OCI-LY1 (cell line): ENCODE measurements at regions not wholly inside any gene's neighbourhood (a gene's known extent, or its start where the extent isn't known, plus 50 kb on each side); places are given as distances from the start of the nearest gene placed in this dataset.

Source experiments
- H2AFZ ChIP-seq: fragments of 200-600 bp; sonication (generic), shearing (Covaris generic); 2 replicates; pipeline ENCODE4 v1.6.0; 2014; ENCODE audit warnings: antibody characterized with exemption, mild to moderate bottlenecking, low read length
- H3F3A ChIP-seq: fragments of 200-600 bp; sonication (generic), shearing (Covaris generic); 2 replicates; pipeline ENCODE4 v1.6.0; 2014; ENCODE audit warnings: mild to moderate bottlenecking, antibody characterized with exemption, low read length, moderate library complexity; ENCODE audit not compliant: insufficient read depth
- H3K27ac ChIP-seq: fragments of 200-600 bp; sonication (generic); 2 replicates; pipeline ENCODE4 v1.5.1; 2014; ENCODE audit warnings: low read length, mixed run types, mild to moderate bottlenecking, low read depth; ENCODE audit not compliant: poor library complexity, severe bottlenecking
- H3K27me3 ChIP-seq: fragments of 200-600 bp; sonication (generic); 2 replicates; pipeline ENCODE4 v1.6.0; 2014; ENCODE audit warnings: antibody characterized with exemption, mild to moderate bottlenecking, low read length, moderate library complexity; ENCODE audit not compliant: insufficient read depth
- H3K36me3 ChIP-seq: fragments of 200-600 bp; sonication (generic); 2 replicates; pipeline ENCODE4 v1.6.1; 2014; ENCODE audit warnings: mild to moderate bottlenecking, antibody characterized with exemption, low read length, moderate library complexity, mixed read lengths; ENCODE audit not compliant: insufficient read depth
- H3K4me1 ChIP-seq: fragments of 200-600 bp; sonication (generic); 2 replicates; pipeline ENCODE4 v1.5.1; 2014; ENCODE audit warnings: mild to moderate bottlenecking, low read length, moderate library complexity; ENCODE audit not compliant: insufficient read depth, severe bottlenecking
- H3K4me2 ChIP-seq: fragments of 200-600 bp; sonication (generic), shearing (Covaris generic); 2 replicates; pipeline ENCODE4 v1.6.1; 2014; ENCODE audit warnings: low read length
- H3K4me3 ChIP-seq: fragments of 200-600 bp; sonication (generic); 2 replicates; pipeline ENCODE4 v1.5.1; 2014; ENCODE audit warnings: low read length, low read depth, mild to moderate bottlenecking, mixed read lengths; ENCODE audit not compliant: poor library complexity, severe bottlenecking
- H3K79me2 ChIP-seq: fragments of 200-600 bp; shearing (Covaris generic); 2 replicates; pipeline ENCODE4 v1.6.1; 2016; ENCODE audit warnings: mixed run types, low read length, mixed read lengths; ENCODE audit not compliant: insufficient read depth
- H3K9ac ChIP-seq: fragments of 200-600 bp; sonication (generic), shearing (Covaris generic); 2 replicates; pipeline ENCODE4 v1.6.1; 2014; ENCODE audit warnings: mild to moderate bottlenecking, low read length, mixed read lengths
- H3K9me2 ChIP-seq: fragments of 200-600 bp; sonication (generic), shearing (Covaris generic); 2 replicates; pipeline ENCODE4 v1.6.1; 2014; ENCODE audit warnings: low read depth, mild to moderate bottlenecking, low read length, mixed read lengths
- H3K9me3 ChIP-seq: fragments of 200-600 bp; shearing (Covaris generic); 2 replicates; pipeline ENCODE4 v1.6.1; 2014; ENCODE audit warnings: low read length, mixed read lengths
- H4K20me1 ChIP-seq: fragments of 200-600 bp; sonication (generic), shearing (Covaris generic); 2 replicates; pipeline ENCODE4 v1.6.0; 2016; ENCODE audit warnings: mild to moderate bottlenecking, low read length; ENCODE audit not compliant: insufficient read depth
- EZH2 ChIP-seq: fragments of 200-600 bp; sonication (generic), shearing (Covaris generic); IDR thresholded peaks from 2 replicates; pipeline ENCODE4 v1.8.0; 2017; ENCODE audit warnings: borderline replicate concordance, mixed run types, mild to moderate bottlenecking, antibody characterized with exemption, low read length, moderate library complexity, mixed read lengths
- TF ChIP-seq, protein P1 (sequence below): fragments of 200-600 bp; sonication (generic), shearing (Covaris generic); IDR thresholded peaks from 2 replicates; pipeline ENCODE4 v1.5.1; 2017; ENCODE audit warnings: mild to moderate bottlenecking, antibody characterized with exemption, low read length, moderate library complexity, mixed read lengths

DNA sequence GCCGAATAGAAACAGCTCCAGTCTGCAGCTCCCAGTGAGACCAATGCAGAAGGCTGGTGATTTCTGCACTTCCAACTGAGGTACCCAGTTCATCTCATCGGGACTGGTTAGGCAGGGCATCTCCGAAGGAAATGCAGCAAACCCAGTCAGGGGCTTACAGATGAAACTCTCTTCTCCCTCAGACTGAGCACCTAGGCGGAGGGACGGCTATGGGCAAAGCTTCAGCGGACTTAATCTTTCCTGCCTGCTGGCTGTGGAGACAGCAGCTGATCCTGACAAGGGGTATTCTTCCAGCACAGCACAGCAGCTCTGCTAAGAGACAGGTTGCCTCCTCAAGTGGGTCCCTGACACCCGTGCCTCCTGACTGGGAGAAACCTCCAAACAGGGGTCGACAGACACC, 330.9 kb downstream of the DNAH5 start:
- Histone ChIP-seq H3K9me2 (no peaks in the 10 kb centered on the region), H3K9ac (no peak overlapping the region), H3K27me3 (no peaks in the 10 kb centered on the region), H4K20me1 (no peaks in the 10 kb centered on the region), H3K36me3 (no peaks in the 10 kb centered on the region), H2AFZ (no peak overlapping the region), H3K4me3 (no peak overlapping the region), H3K4me1 (no peaks in the 10 kb centered on the region), H3K79me2 (no peaks in the 10 kb centered on the region), H3K4me2 (no peak overlapping the region), H3K9me3 (no peaks in the 10 kb centered on the region), H3K27ac (no peak overlapping the region), H3F3A (no peaks in the 10 kb centered on the region)
- TF ChIP-seq, protein P1, sequence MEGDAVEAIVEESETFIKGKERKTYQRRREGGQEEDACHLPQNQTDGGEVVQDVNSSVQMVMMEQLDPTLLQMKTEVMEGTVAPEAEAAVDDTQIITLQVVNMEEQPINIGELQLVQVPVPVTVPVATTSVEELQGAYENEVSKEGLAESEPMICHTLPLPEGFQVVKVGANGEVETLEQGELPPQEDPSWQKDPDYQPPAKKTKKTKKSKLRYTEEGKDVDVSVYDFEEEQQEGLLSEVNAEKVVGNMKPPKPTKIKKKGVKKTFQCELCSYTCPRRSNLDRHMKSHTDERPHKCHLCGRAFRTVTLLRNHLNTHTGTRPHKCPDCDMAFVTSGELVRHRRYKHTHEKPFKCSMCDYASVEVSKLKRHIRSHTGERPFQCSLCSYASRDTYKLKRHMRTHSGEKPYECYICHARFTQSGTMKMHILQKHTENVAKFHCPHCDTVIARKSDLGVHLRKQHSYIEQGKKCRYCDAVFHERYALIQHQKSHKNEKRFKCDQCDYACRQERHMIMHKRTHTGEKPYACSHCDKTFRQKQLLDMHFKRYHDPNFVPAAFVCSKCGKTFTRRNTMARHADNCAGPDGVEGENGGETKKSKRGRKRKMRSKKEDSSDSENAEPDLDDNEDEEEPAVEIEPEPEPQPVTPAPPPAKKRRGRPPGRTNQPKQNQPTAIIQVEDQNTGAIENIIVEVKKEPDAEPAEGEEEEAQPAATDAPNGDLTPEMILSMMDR: no peak
- no peak for TF ChIP-seq EZH2

DNA sequence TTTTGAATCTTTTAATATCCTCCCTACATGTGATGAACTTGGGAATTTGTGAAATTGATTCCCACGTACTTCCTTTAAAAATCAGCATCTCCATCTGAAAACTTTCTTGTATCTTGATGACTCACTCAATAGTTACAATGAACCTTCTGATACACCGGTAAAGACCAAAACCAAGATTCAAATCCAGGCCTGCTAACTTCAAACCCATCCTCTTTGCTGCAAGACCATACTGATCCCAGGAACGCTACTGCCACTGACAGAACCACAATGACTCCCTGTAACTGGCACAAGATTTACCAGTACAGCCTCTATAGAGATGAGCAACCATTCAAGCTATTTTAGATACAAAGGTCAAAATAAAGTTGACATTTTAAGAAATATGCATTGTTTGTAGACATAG, 332.9 kb downstream of the DNAH5 start:
- no peaks in the 10 kb centered on the region for H3F3A ChIP-seq
- TF ChIP-seq, protein P1: no peak
- no peak for TF ChIP-seq EZH2
- no peak overlapping the region for H3K9ac ChIP-seq
- no peaks in the 10 kb centered on the region for H3K36me3 ChIP-seq
- H3K27me3 ChIP-seq: no peaks in the 10 kb centered on the region
- no peak overlapping the region for H3K27ac ChIP-seq
- no peak overlapping the region for H2AFZ ChIP-seq
- H3K79me2 ChIP-seq: no peaks in the 10 kb centered on the region
- no peaks in the 10 kb centered on the region for H4K20me1 ChIP-seq
- H3K9me2 ChIP-seq: no peaks in the 10 kb centered on the region
- no peak overlapping the region for H3K4me2 ChIP-seq
- no peaks in the 10 kb centered on the region for H3K4me1 ChIP-seq
- H3K4me3 ChIP-seq: no peak overlapping the region
- H3K9me3 ChIP-seq: no peaks in the 10 kb centered on the region

- Histone ChIP-seq H3K4me1 (no peaks in the 10 kb centered on the region), H3K4me2 (no peak overlapping the region), H3K79me2 (no peaks in the 10 kb centered on the region), H3K9me3 (no peaks in the 10 kb centered on the region), H3F3A (no peaks in the 10 kb centered on the region), H3K36me3 (no peaks in the 10 kb centered on the region), H3K9ac (no peak overlapping the region), H3K4me3 (no peak overlapping the region), H4K20me1 (no peaks in the 10 kb centered on the region), H2AFZ (no peak overlapping the region), H3K27me3 (no peaks in the 10 kb centered on the region), H3K27ac (no peak overlapping the region), H3K9me2 (no peaks in the 10 kb centered on the region)
- no peak for TF ChIP-seq EZH2
Measured at GRCh38 chr5:13609504-13609903, 335.0 kb downstream of the DNAH5 start.

GRCh38 chr5:13606051-13606450, 338.4 kb downstream of the DNAH5 start:
- no peak overlapping the region for H3K9ac ChIP-seq
- no peaks in the 10 kb centered on the region for H3K4me1 ChIP-seq
- H3F3A ChIP-seq: no peaks in the 10 kb centered on the region
- H3K9me3 ChIP-seq: no peaks in the 10 kb centered on the region
- no peak overlapping the region for H3K4me3 ChIP-seq
- no peak overlapping the region for H3K27ac ChIP-seq
- H3K27me3 ChIP-seq: no peaks in the 10 kb centered on the region
- H3K79me2 ChIP-seq: no peaks in the 10 kb centered on the region
- no peaks in the 10 kb centered on the region for H3K9me2 ChIP-seq
- H4K20me1 ChIP-seq: no peaks in the 10 kb centered on the region
- no peak for TF ChIP-seq EZH2
- TF ChIP-seq, protein P1: no peak
- H2AFZ ChIP-seq: no peak overlapping the region
- H3K4me2 ChIP-seq: no peak overlapping the region
- H3K36me3 ChIP-seq: no peaks in the 10 kb centered on the region
